ENCODE measurements at regions not wholly inside any gene's neighbourhood (a gene's known extent, or its start where the extent isn't known, plus 50 kb on each side); places are given as distances from the start of the nearest gene placed in this dataset.
A peak's percentile ranks its signal among the peaks of the same experiment; 100 is the strongest.
"Not testable (repeated sequence)": the region's sequence is repeated elsewhere in the genome, so short reads cannot be mapped to it uniquely, and the experiment has no call there.

DNA sequence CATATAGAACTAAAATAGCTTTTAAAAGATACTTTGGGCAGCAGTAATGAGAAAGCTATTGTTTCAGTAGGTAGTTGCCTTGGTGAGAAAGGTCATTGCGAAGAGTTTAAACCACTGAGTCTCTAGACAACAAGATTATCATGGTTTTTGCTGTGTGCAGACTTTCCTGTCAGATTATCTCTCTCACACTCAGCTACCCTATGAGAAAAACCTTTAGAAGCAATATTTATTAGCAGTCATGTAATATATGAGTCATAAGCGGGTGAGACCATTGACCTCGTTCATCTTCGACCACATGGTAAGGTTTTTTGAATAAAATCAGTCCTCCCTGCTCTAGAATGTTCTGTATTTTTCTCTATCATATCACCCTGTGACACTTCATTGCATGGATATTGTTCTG is 59.9 kb downstream of the GPR65 start:
- DNase-seq: no peak
- in situ Hi-C loops (cut with MboI; ENCODE audit: low pct_unique_long_range_greater_than_20kb, low sequenced_read_pairs): no loop called here

DNA sequence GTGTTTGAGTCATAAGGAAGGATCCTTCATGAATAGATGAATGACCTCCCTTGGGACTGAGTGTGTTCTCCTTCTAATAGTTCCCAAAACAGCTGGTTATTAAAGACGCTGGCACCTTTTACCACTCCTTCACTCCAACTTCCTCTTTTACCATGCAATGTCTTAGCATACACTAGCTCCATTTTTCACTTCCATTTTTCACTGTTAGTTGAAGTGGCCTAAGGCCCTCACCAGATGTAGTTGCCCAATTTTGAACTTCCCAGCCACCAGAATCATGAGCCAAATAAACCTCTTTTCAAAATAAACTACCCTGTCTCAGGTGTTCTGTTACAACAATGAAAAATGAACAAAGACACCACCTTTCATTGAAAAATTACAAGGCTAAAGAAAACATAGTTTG is 64.7 kb downstream of the GPR65 start:
- in situ Hi-C loops (cut with MboI; ENCODE audit: low pct_unique_long_range_greater_than_20kb, low sequenced_read_pairs): no loop called here
- DNase-seq: peak; percentile 16

DNA sequence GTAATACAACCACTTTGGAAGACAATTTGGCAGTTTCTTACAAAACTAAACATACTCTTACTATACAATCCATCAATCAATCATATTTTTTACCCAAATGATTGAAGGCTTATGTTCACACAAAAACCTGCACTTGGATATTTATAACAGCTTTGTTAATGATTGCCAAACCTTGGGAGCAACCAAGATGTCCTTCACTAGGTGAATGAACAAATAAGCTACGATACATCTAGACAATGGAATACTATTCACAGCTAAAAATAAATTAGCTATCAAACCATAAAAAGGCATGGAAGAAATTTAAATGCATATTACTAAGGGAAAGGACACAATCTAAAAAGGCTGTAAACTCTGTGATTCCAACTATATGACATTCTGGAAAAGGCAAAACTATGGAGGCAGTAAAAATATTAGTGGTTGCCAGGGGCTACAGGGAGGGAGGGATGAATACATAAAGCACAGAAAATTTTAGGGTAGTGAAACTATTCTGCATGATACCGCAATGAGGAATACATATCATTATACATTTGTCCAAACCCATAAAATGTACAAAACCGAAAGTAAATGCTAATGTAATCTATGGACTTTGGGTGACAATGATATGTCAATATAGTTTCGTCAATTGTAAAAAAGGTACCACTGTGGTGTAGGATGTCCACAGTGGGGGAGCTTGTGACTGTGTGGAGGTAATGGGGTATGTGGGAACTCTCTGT is 70.5 kb downstream of the GPR65 start:
- no peak for DNase-seq
- in situ Hi-C loops (cut with MboI; ENCODE audit: low pct_unique_long_range_greater_than_20kb, low sequenced_read_pairs): no loop called here

DNA sequence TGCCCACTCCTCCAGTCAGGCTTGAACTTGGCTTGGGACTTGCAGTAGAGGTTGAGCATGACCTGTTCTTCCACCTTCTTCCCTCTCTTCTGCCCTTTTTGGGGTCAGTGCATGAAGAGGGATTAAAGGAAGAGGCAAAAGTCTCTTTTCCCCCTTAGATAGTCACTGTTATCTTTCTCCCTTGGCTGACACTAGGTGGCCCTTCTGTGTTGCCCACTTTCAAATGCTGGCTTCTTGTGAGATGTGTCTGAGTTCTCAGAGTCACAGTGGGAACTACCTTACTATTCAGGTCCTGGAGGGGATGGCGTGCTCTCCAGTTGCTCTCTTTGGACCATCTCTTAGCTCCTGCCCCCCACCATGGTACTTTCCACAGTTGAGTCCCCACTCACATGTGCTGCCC is 73.6 kb downstream of the GPR65 start:
- in situ Hi-C loops (cut with MboI; ENCODE audit: low pct_unique_long_range_greater_than_20kb, low sequenced_read_pairs): no loop called here
- no peak for DNase-seq

DNA sequence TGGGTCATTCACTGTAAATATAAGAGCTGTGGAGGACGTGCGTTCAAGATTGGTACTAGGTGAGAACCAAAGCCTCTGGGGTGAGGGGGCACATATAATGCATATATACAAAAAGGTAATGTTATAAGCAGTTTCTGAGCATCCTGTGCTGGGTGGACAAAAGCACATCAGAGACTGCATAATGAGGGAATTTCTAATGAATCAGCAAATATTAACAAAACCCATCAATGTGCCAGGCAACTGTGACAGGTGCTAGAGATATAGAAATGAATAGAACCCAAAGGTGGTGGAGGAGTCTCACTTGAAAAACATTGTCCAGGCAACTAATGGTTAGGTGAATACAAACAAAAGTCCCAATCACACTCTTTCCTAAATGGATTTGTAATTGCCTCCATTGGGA is 74.7 kb downstream of the GPR65 start:
- DNase-seq: no peak
- in situ Hi-C loops (cut with MboI; ENCODE audit: low pct_unique_long_range_greater_than_20kb, low sequenced_read_pairs): no loop called here

DNA sequence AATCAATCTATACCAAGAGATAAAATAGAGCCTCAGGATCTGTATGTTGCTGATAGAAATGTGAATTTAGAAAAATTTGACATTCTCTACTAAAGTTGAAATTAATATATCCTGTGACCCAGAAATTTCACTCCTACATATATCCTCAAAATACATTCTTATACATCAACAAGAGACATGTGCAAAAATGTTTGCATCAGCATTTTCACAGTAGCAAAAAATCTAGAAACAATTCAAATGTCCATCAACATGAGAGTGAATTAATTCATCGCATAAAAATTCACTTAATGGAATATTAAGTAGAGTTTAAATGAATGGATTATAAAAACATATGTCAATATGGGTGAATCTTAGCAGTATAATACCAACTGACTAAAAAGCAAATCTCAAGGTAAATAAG is 80.8 kb downstream of the GPR65 start:
- in situ Hi-C loops (cut with MboI; ENCODE audit: low pct_unique_long_range_greater_than_20kb, low sequenced_read_pairs): no loop called here

DNA sequence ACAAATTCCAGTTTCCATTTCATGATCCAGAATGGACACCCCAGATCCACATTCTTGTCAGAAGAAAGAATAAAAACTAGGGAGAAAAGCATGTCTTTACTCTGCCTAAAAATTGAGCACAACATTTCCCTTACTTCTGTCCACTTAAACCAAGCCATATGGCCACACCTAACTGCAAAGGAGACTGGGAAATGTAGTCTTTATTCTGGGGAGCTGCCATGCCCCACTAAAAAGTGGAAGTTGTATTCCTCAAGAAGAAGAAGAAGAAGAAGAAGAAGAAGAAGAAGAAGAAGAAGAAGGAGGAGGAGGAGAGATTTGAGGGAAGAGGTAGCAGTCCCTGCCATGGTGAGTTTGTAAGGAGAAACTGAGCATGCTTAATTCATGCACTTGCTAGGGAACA is 84.5 kb downstream of the GPR65 start:
- DNase-seq: no peak
- in situ Hi-C loops (cut with MboI; ENCODE audit: low pct_unique_long_range_greater_than_20kb, low sequenced_read_pairs): no loop called here

More for the DNA sequence above, 80.8 kb downstream of the GPR65 start:
- DNase-seq: no peak

DNA sequence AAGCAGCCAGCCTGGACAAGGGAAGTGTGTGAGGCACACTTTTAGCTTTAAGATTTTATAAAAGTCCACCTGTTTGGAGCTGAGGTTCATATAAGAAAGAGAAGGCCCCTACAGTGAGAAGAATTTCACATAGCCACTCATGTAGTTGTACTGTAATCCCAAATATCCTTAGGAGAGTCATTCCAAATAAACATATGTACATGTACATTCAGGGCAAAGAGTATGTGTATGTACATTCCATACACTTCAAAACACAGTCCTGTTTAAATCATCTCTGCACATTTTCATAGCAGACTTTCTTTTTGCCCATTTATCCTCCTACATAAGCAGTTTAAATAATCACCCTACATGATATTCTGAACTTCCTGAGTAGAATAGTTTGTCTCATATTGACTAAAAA is 87.6 kb downstream of the GPR65 start:
- DNase-seq: no peak
- in situ Hi-C loops (cut with MboI; ENCODE audit: low pct_unique_long_range_greater_than_20kb, low sequenced_read_pairs): no loop called here

DNA sequence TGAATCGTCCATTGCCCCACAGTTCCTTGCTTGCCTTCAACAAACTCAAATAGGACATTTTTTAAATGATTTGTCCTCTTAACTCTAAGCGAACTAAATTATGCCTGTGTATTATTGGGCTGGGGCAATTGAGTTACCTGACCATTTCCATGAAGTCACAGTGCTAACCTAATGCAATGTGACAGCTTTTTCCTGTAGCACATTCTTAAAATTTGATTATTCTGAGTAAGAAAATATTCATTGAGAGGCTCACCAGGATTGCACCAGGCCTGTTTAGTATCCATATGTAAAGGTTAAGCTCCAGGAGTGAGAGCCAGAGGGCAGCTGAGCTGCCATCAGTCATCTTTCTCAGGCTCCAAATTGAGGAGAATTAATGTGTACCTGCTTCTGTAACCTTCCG is 90.9 kb downstream of the GPR65 start:
- in situ Hi-C loops (cut with MboI; ENCODE audit: low pct_unique_long_range_greater_than_20kb, low sequenced_read_pairs): no loop called here
- no peak for DNase-seq

DNA sequence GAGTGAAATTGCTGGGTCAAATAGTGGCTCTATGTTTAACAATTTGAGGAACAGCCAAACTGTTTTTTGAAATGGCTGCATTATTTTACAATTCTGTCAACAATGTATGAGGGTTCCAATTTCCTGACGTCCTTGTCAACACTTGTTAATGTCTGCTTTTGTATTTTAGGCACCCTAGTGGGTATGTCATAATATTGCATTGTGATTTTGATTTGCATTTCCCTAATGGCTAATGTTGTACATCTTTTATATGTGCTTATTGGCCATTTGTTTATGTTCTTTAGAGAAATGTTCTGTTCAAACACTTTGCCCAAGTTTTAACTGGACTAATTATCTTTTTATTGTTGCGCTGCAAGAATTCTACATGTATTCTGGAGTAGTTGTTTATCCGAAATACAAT is 93.2 kb downstream of the GPR65 start:
- DNase-seq: no peak
- in situ Hi-C loops (cut with MboI; ENCODE audit: low pct_unique_long_range_greater_than_20kb, low sequenced_read_pairs): no loop called here

DNA sequence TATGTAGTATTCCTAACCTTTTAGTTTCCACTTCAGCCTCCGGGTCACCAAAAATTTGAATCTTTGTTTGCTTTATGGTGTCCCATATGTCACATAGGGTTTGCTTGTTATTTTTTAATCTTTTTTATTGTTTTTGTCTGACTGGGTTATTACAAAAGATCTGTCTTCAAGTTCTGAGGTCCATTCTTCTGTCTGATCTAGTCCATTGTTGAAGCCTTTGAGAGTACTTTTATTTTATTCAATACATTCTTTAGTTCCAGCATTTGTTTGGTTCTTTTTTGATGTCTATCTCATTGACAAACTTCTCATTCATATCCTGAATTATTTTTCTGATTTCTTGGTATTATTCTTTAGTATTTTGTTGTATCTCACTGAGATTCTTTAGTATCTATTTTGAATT is 99.8 kb downstream of the GPR65 start:
- in situ Hi-C loops (cut with MboI; ENCODE audit: low pct_unique_long_range_greater_than_20kb, low sequenced_read_pairs): no loop called here
- DNase-seq: no peak

DNA sequence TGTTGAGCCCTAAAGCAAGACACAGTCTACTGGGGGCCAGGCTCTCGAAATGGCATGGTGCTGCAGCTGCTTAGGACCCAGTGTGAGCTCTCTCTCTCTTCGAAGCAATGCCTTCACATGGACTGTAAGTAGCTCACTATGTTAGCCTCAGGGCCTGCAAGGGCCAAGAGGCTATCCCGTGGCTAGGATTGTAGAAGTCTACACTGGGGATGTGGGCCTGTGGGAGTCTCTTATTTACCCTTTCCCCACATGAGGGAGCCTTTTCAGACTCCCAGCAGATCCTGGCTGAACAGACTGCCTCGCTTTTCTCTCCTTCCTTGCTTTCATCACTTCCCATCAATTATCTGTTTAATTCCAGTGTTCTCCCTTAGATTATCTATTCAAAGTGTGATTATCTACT is 101.4 kb downstream of the GPR65 start:
- in situ Hi-C loops (cut with MboI; ENCODE audit: low pct_unique_long_range_greater_than_20kb, low sequenced_read_pairs): no loop called here
- no peak for DNase-seq

DNA sequence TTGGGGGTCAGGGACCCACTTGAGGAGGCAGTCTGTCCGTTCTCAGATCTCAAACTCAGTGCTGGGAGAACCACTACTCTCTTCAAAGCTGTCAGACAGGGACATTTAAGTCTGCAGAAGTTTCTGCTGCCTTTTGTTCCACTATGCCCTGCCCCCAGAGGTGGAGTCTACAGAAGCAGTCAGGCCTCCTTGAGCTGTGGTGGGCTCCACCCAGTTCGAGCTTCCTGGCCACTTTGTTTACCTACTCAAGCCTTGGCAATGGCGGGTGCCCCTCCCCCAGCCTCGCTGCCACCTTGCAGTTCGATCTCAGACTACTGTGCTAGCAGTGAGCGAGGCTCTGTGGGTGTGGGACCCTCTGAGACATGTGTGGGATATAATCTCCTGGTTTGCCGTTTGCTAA is 122.7 kb downstream of the GPR65 start:
- DNase-seq; in situ Hi-C loops (cut with MboI; ENCODE audit: low pct_unique_long_range_greater_than_20kb, low sequenced_read_pairs): not testable (repeated sequence)

DNA sequence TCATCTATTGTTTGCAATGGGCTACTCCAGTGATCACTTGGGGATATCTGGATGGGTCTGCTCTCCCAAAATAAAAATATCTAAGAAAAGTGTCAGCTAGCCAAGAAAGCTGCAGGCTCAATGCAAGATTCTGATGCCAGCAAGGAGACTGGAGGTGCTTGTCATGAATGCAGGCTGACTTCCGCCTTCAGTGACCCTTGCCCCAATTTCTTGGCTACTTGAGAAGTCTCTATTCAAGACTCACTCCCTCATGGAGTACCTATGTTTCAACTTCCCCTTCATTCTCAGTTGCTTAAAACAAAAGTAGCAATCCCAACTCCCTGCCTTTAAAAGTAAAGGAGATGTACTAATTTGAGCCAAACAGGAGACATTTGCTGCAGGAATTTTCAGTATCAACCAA is 123.9 kb downstream of the GPR65 start:
- DNase-seq: no peak

DNA sequence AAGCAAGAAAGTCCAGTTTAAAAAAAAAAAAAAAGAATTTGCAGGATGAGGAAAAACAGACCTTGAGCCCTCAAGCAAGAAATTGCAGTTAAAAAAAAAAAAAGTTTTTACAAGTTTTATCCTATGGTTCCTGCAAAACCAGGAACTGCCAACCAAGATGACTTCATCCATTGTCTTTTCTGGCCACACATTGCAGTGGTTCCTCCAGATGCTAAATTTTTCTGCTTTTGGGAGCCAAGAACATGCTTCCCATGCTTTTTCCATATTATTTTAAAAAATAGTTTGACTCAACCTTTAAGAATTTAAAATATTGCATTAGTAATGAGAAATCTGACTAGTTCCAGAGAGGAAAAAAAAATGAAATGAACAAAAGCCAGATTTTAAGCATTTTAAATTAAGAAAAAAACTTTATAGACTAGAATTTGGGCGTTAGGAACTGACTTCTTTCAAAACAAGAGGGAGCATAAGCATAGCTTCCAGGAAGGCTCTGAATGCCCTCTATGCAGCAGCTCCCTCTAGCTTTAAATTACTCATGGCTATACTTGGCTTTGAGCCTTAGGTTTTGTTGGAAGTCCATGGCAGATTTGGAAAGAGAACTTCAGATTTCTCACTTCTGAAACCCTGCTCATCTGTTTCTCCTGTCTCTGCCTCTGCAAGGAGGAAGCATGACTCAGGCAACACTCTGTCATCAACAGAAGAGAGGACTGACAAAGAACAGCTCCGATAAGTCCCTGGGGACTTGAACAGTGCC is 124.5 kb downstream of the GPR65 start:
- in situ Hi-C loops (cut with MboI; ENCODE audit: low pct_unique_long_range_greater_than_20kb, low sequenced_read_pairs): no loop called here
- peak; percentile 8 for DNase-seq

More for the DNA sequence above, 123.9 kb downstream of the GPR65 start:
- in situ Hi-C loops (cut with MboI; ENCODE audit: low pct_unique_long_range_greater_than_20kb, low sequenced_read_pairs): no loop called here

DNA sequence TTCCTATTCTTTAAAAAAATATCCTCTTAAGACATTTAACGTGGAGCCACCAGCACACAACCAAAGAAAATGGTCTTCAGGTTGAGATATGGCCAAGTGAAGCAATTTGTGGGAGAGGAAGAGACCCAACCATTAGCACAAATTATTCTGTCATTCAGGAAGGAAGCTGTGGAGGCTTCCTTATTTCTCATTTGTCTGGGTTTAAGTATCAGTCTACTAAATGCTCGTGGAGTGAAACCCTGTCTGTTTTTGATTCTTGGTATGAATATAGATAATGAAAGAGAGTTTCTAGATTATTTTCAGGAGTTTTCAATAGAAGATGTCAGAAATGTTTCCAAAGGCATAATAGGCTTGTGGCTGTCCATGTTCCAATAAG is 125.1 kb downstream of the GPR65 start:
- in situ Hi-C loops (cut with MboI; ENCODE audit: low pct_unique_long_range_greater_than_20kb, low sequenced_read_pairs): no loop called here
- DNase-seq: no peak
